ENCODE measurements at regions not wholly inside any gene's neighbourhood (a gene's known extent, or its start where the extent isn't known, plus 50 kb on each side); places are given as distances from the start of the nearest gene placed in this dataset.

DNA sequence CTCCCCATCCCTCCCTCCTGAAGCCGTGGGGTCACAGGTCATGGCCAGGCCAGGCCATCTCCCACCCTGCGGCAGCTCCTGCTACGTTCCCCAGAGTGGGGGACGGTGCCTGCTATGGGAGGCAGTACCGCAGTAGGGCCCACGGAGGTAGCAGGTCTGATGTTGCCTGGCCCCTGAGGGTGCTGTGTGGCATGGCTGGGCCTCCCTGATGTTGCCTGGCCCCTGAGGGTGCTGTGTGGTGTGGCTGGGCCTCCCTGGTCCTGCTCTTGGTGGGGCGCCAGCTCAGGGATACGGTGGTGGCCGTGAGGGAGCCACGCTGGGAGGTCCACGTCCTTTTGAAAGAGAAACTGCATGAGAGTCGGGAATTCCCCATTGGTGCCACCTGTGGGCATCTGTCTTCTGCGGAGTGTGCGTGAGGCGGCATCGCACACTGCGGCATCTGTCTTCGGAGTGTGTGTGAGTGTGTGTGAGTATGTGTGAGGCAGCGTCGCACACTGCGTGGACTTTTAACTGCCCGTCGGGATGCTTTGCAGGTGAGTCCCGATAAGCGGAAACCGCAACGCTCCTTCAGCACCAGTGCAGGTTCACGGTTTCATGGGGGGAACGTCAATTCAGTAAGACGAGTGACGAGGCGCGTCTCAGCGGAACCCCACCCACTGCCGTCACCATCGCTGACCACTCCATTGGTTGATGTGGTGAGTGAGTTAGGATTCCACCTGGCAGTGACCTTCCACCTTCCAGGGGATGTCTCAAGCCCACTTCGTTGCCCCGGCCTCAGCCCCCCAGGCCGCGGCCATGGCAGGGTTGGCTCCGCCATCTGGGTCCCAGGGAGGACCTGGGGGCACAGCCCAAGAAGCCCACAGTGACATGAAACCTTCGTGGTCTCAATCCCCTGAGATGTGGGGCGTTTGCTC lies 51.2 kb upstream of the CFAP46 start:
- H3K4me3 ChIP-seq (ENCODE audit: low read depth in 2 of 2, low read length in 1 of 2): no peak overlapping the region
- POLR2A ChIA-PET: no interaction called here
- no peak overlapping the region for H3K4me2 ChIP-seq
- H3K27ac ChIP-seq (ENCODE audit: low read depth in 2 of 2, low read length in 1 of 2): no peak overlapping the region
- 82% methylated on average over 31 of the region's 43 CpGs for WGBS (ENCODE audit: low lambda C conversion rate)
- no peaks in the 10 kb centered on the region for H3K36me3 ChIP-seq (replicated peaks in 1 of 2; ENCODE audit: control insufficient read depth in 1 of 2, insufficient read depth in 2 of 2, low read length in 1 of 2)
- no peaks in the 10 kb centered on the region for H3K9me3 ChIP-seq
- no peak overlapping the region for H3K9ac ChIP-seq
- no peaks in the 10 kb centered on the region for H3K27me3 ChIP-seq (ENCODE audit: insufficient read depth)
- no peak for DNase-seq
- H3F3A ChIP-seq (replicated peaks; ENCODE audit: insufficient read depth): no peaks in the 10 kb centered on the region
- H3K4me1 ChIP-seq (ENCODE audit: control insufficient read depth in 1 of 2, insufficient read depth in 2 of 2, low read depth in 1 of 2, low read length in 1 of 2): peaks cover 0 to 39% of the 10 kb centered on the region in 2 experiments; a peak in 1 of 4 replicates
- H3K9me2 ChIP-seq: no peaks in the 10 kb centered on the region
- H3K79me2 ChIP-seq (ENCODE audit: insufficient read depth): no peaks in the 10 kb centered on the region
- no peaks in the 10 kb centered on the region for H4K20me1 ChIP-seq (ENCODE audit: insufficient read depth)
- CTCF ChIA-PET: no interaction called here
- TF ChIP-seq TAF1 (IDR thresholded peaks at IDR 0.05; ENCODE audit: borderline replicate concordance, low read depth, low read length): no peak
- no peak for TF ChIP-seq POLR2AphosphoS5 (IDR thresholded peaks at IDR 0.05; ENCODE audit: low read depth, low read length)
- no peak for TF ChIP-seq RCOR1 (IDR thresholded peaks at IDR 0.05; ENCODE audit: low read length)
- TF ChIP-seq RFX5 (IDR thresholded peaks at IDR 0.05; ENCODE audit: low read length): no peak
- TF ChIP-seq CHD2 (IDR thresholded peaks at IDR 0.05; ENCODE audit: low read length, partially characterized antibody): no peak
- H2AFZ ChIP-seq (ENCODE audit: low read depth): no peak overlapping the region

DNA sequence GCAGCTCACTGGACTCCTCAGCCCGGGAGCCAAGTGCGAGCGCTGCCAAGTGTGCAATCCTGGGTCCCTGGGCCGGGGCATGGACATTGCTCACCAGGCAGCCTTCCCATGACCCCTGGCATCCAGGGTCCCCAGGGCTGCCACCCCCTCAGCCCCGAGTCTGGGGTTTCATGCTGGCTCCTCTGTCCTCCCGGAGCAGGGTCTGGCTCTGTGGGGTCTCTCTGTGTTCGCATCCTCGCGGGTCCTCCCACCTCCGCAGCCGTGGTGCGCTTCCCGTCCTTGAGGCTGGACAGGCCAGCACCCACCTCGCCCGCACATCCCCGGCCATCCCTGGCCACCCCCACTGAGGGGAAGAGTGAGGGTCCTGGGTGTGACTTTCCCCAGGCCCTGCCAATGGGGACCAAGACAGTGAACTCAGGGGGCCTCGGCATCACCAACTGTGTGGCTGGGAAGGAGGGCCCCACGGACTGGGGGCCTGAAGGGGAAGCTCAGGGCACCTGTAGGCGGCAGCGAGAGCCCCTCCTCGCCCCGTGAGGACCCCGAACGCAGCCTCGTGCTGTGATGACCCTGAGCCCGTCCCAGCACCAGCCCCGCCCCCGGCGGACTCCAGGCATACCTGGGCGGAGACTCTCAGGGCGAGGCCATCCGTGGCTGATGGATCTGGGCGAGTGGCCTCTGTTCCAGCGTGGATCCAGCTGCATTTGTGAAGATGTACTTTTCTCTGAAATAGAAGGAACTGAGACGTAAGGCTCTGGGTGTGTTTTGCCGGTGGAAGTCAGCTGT lies 50.3 kb upstream of the CFAP46 start:
- Histone ChIP-seq H3K4me1 (ENCODE audit: control insufficient read depth in 1 of 2, insufficient read depth in 2 of 2, low read depth in 1 of 2, low read length in 1 of 2) (peaks cover 0 to 43% of the 10 kb centered on the region in 2 experiments; a peak in 1 of 4 replicates), H3F3A (replicated peaks; ENCODE audit: insufficient read depth) (no peaks in the 10 kb centered on the region), H3K36me3 (replicated peaks in 1 of 2; ENCODE audit: control insufficient read depth in 1 of 2, insufficient read depth in 2 of 2, low read length in 1 of 2) (no peaks in the 10 kb centered on the region), H3K79me2 (ENCODE audit: insufficient read depth) (no peaks in the 10 kb centered on the region), H3K9me2 (no peaks in the 10 kb centered on the region), H3K9me3 (no peaks in the 10 kb centered on the region), H3K27ac (ENCODE audit: low read depth in 2 of 2, low read length in 1 of 2) (no peak overlapping the region), H2AFZ (ENCODE audit: low read depth) (no peak overlapping the region), H3K27me3 (ENCODE audit: insufficient read depth) (no peaks in the 10 kb centered on the region), H4K20me1 (ENCODE audit: insufficient read depth) (no peaks in the 10 kb centered on the region), H3K4me3 (ENCODE audit: low read depth in 2 of 2, low read length in 1 of 2) (no peak overlapping the region), H3K9ac (no peak overlapping the region), H3K4me2 (no peak overlapping the region)
- DNase-seq: no peak
- ChIA-PET CTCF (no interaction called here), POLR2A (no interaction called here)
- TF ChIP-seq EZH2phosphoT487 (IDR thresholded peaks at IDR 0.05; ENCODE audit: borderline replicate concordance, low read depth): no peak
- TF ChIP-seq, protein P1, sequence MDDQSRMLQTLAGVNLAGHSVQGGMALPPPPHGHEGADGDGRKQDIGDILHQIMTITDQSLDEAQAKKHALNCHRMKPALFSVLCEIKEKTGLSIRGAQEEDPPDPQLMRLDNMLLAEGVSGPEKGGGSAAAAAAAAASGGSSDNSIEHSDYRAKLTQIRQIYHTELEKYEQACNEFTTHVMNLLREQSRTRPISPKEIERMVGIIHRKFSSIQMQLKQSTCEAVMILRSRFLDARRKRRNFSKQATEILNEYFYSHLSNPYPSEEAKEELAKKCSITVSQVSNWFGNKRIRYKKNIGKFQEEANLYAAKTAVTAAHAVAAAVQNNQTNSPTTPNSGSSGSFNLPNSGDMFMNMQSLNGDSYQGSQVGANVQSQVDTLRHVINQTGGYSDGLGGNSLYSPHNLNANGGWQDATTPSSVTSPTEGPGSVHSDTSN (IDR thresholded peaks at IDR 0.05): no peak
- TF ChIP-seq RXRA (IDR thresholded peaks at IDR 0.05; ENCODE audit: borderline replicate concordance, low read depth): no peak
- no peak for TF ChIP-seq NFIC (IDR thresholded peaks at IDR 0.05; ENCODE audit: borderline replicate concordance)
- no peak for TF ChIP-seq CHD2 (IDR thresholded peaks at IDR 0.05; ENCODE audit: low read length, partially characterized antibody)
- no peak for TF ChIP-seq GABPA (IDR thresholded peaks at IDR 0.05; ENCODE audit: low read depth)
- TF ChIP-seq SMC3 (IDR thresholded peaks at IDR 0.05; ENCODE audit: low read depth, low read length): no peak
- TF ChIP-seq, protein P2, sequence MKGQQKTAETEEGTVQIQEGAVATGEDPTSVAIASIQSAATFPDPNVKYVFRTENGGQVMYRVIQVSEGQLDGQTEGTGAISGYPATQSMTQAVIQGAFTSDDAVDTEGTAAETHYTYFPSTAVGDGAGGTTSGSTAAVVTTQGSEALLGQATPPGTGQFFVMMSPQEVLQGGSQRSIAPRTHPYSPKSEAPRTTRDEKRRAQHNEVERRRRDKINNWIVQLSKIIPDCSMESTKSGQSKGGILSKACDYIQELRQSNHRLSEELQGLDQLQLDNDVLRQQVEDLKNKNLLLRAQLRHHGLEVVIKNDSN (IDR thresholded peaks at IDR 0.05; ENCODE audit: borderline replicate concordance, low read depth): no peak
- TF ChIP-seq SIN3A (IDR thresholded peaks at IDR 0.05; ENCODE audit: borderline replicate concordance, low read depth, low read length): no peak
- WGBS (ENCODE audit: low lambda C conversion rate): 81% methylated on average over 20 of the region's 36 CpGs

Data from SK-N-SH (cell line).